GM23338 (cell line): ENCODE measurements at regions not wholly inside any gene's neighbourhood (a gene's known extent, or its start where the extent isn't known, plus 50 kb on each side); places are given as distances from the start of the nearest gene placed in this dataset.

ENCODE experiments used
- ATAC-seq: fragments of 200-7000 bp; cut with Tn5 transposase; 3 replicates; pipeline ENCODE4 v1.9.1; 2020
- DNase-seq: peaks from one replicate; pipeline ENCODE4 v3.0.0-alpha.2; 2015; ENCODE audit warnings: low spot score
- H2AFZ ChIP-seq: fragments of 200-600 bp; sonication (generic); 2 replicates; pipeline ENCODE4 v1.8.0; 2016; ENCODE audit warnings: antibody characterized with exemption, mild to moderate bottlenecking, moderate library complexity
- H3F3A ChIP-seq: fragments of 200-600 bp; sonication (generic); replicated peaks from 2 replicates; pipeline ENCODE4 v1.8.0; 2017; ENCODE audit warnings: antibody characterized with exemption, mixed run types, low read depth
- H3K27ac ChIP-seq: fragments of 200-600 bp; sonication (generic); 2 replicates; pipeline ENCODE4 v1.6.1; 2016; ENCODE audit warnings: low read depth
- H3K27me3 ChIP-seq: fragments of 200-600 bp; sonication (generic); 2 replicates; pipeline ENCODE4 v1.8.0; 2016; ENCODE audit warnings: mild to moderate bottlenecking, mixed run types, moderate library complexity; ENCODE audit not compliant: insufficient read depth
- H3K36me3 ChIP-seq: fragments of 200-600 bp; sonication (generic); 2 replicates; pipeline ENCODE4 v1.8.0; 2016; ENCODE audit warnings: mild to moderate bottlenecking; ENCODE audit not compliant: insufficient read depth
- H3K4me1 ChIP-seq: fragments of 200-600 bp; sonication (generic); 2 replicates; pipeline ENCODE4 v1.8.0; 2016; ENCODE audit warnings: mild to moderate bottlenecking, moderate library complexity; ENCODE audit not compliant: insufficient read depth
- H3K4me2 ChIP-seq: fragments of 200-600 bp; sonication (generic); 2 replicates; pipeline ENCODE4 v1.7.1; 2017; ENCODE audit warnings: mixed run types
- H3K4me3 ChIP-seq: fragments of 200-600 bp; sonication (generic); 2 replicates; pipeline ENCODE4 v1.6.1; 2016; ENCODE audit warnings: mixed run types
- H3K79me2 ChIP-seq: fragments of 200-600 bp; sonication (generic); replicated peaks from 2 replicates; pipeline ENCODE4 v1.8.0; 2017; ENCODE audit warnings: mild to moderate bottlenecking; ENCODE audit not compliant: insufficient read depth
- H3K9me2 ChIP-seq: fragments of 200-600 bp; sonication (generic); 2 replicates; pipeline ENCODE4 v1.8.0; 2017; ENCODE audit not compliant: insufficient read depth
- H4K20me1 ChIP-seq: fragments of 200-600 bp; sonication (generic); replicated peaks from 2 replicates; pipeline ENCODE4 v1.8.0; 2017; ENCODE audit warnings: mild to moderate bottlenecking; ENCODE audit not compliant: insufficient read depth
- H3K27ac Mint-ChIP-seq: 2 replicates; pipeline ENCODE4 v1.8.0; 2020; ENCODE audit warnings: inconsistent platforms, mild to moderate bottlenecking, moderate library complexity, mixed read lengths
- H3K27me3 Mint-ChIP-seq: 3 replicates; pipeline ENCODE4 v1.8.0; 2022; ENCODE audit warnings: low read depth, mild to moderate bottlenecking, moderate library complexity, mixed read lengths, inconsistent platforms; ENCODE audit not compliant: insufficient read depth, poor library complexity
- H3K36me3 Mint-ChIP-seq: 3 replicates; pipeline ENCODE4 v1.8.0; 2021; ENCODE audit warnings: low read depth, mild to moderate bottlenecking, inconsistent platforms, moderate library complexity, mixed read lengths
- H3K4me1 Mint-ChIP-seq: 3 replicates; pipeline ENCODE4 v1.8.0; 2020; ENCODE audit warnings: mild to moderate bottlenecking, inconsistent platforms, mixed read lengths
- H3K4me3 Mint-ChIP-seq: 3 replicates; pipeline ENCODE4 v1.8.0; 2021; ENCODE audit warnings: moderate library complexity, mild to moderate bottlenecking, inconsistent platforms, mixed read lengths
- H3K9me3 Mint-ChIP-seq: 3 replicates; pipeline ENCODE4 v1.8.0; 2020; ENCODE audit warnings: moderate library complexity, mild to moderate bottlenecking, inconsistent platforms, mixed read lengths
- CREB1 ChIP-seq: fragments of 250-450 bp; sonication (Bioruptor Pico); IDR thresholded peaks from 2 replicates; pipeline ENCODE4 v1.5.0; 2020; ENCODE audit warnings: low read depth, mild to moderate bottlenecking, moderate library complexity
- CTCF ChIP-seq, 2 experiments: fragments of 200-600 bp in 1 of 2; sonication (generic) in 1 of 2; conservative IDR thresholded peaks; 2 replicates each; pipeline versions ENCODE4 v1.5.1 to v1.6.1; 2016 to 2017; ENCODE audit warnings: antibody characterized with exemption in 2 of 2, low read depth in 2 of 2, mild to moderate bottlenecking in 2 of 2, moderate library complexity in 1 of 2
- ETS1 ChIP-seq: IDR thresholded peaks from 2 replicates; pipeline ENCODE4 v1.6.1; 2016; ENCODE audit warnings: antibody characterized with exemption
- EZH2 ChIP-seq: fragments of 200-600 bp; sonication (generic); IDR thresholded peaks from one replicate; pipeline ENCODE4 v1.8.0; 2017; ENCODE audit warnings: antibody characterized with exemption, mild to moderate bottlenecking, low read depth; ENCODE audit not compliant: unreplicated experiment
- EZH2phosphoT487 ChIP-seq: fragments of 200-600 bp; sonication (generic); IDR thresholded peaks from one replicate; pipeline ENCODE4 v1.8.1; 2018; ENCODE audit warnings: antibody characterized with exemption; ENCODE audit not compliant: unreplicated experiment
- JUNB ChIP-seq: IDR thresholded peaks from one replicate; pipeline ENCODE4 v1.6.1; 2016; ENCODE audit warnings: antibody characterized with exemption; ENCODE audit not compliant: unreplicated experiment
- NANOG ChIP-seq: IDR thresholded peaks from 2 replicates; pipeline ENCODE4 v1.6.1; 2016; ENCODE audit warnings: antibody characterized with exemption, borderline replicate concordance
- POLR2AphosphoS5 ChIP-seq: IDR thresholded peaks from 2 replicates; pipeline ENCODE4 v1.6.1; 2016; ENCODE audit warnings: antibody characterized with exemption, low read depth
- REST ChIP-seq: IDR thresholded peaks from one replicate; pipeline ENCODE4 v1.6.1; 2018; ENCODE audit warnings: antibody characterized with exemption; ENCODE audit not compliant: unreplicated experiment
- STAT1 ChIP-seq: IDR thresholded peaks from one replicate; pipeline ENCODE4 v1.6.1; 2016; ENCODE audit warnings: antibody characterized with exemption; ENCODE audit not compliant: unreplicated experiment
- ZNF114 ChIP-seq: fragments of 250-450 bp; sonication (Bioruptor Pico); IDR thresholded peaks from 2 replicates; pipeline ENCODE4 v1.5.0; 2020; ENCODE audit warnings: mild to moderate bottlenecking, moderate library complexity
- ZNF331 ChIP-seq: fragments of 250-450 bp; sonication (Bioruptor Pico); IDR thresholded peaks from 2 replicates; pipeline ENCODE4 v1.5.0; 2020; ENCODE audit warnings: low read depth, mild to moderate bottlenecking, moderate library complexity
- ZNF462 ChIP-seq: fragments of 250-450 bp; sonication (Bioruptor Pico); IDR thresholded peaks from 2 replicates; pipeline ENCODE4 v1.5.0; 2020; ENCODE audit warnings: mild to moderate bottlenecking, moderate library complexity

GRCh38 chr10:33414841-33415240 lies 80.4 kb upstream of the NRP1 start:
- no peaks in the 10 kb centered on the region for H3K79me2 ChIP-seq
- peaks cover 4% of the 10 kb centered on the region; the same call in 1 of the 2 replicates for H3K9me2 ChIP-seq
- no peak overlapping the region for H3K4me2 ChIP-seq
- peaks cover 4% of the 10 kb centered on the region for H3K27me3 Mint-ChIP-seq
- no peaks in the 10 kb centered on the region for H4K20me1 ChIP-seq
- no peak overlapping the region for H3K4me3 ChIP-seq
- no peaks in the 10 kb centered on the region for H3K36me3 Mint-ChIP-seq
- H2AFZ ChIP-seq, result no peak overlapping the region
- H3K4me1 ChIP-seq, result no peaks in the 10 kb centered on the region
- ATAC-seq, result no peak
- no peak for DNase-seq
- no peak overlapping the region for H3K27ac Mint-ChIP-seq
- no peak overlapping the region for H3K4me3 Mint-ChIP-seq
- no peaks in the 10 kb centered on the region; the same call in 1 of the 2 replicates for H3K36me3 ChIP-seq
- no peaks in the 10 kb centered on the region for H3F3A ChIP-seq
- H3K4me1 Mint-ChIP-seq, result no peaks in the 10 kb centered on the region; the same call in 2 of the 3 replicates
- H3K27ac ChIP-seq, result no peak overlapping the region
- no peaks in the 10 kb centered on the region for H3K9me3 Mint-ChIP-seq
- H3K27me3 ChIP-seq, result no peaks in the 10 kb centered on the region
- TF ChIP-seq EZH2phosphoT487 (no peak), POLR2AphosphoS5 (no peak), CTCF (conservative IDR thresholded peaks at IDR 0.05; ENCODE audit: low read depth in 2 of 2) (no peak), NANOG (no peak), EZH2 (no peak), ZNF462 (CRISPR knock-in tag) (no peak), REST (no peak), ETS1 (no peak), CREB1 (CRISPR knock-in tag) (no peak), STAT1 (no peak), ZNF114 (CRISPR knock-in tag) (no peak), ZNF331 (CRISPR knock-in tag) (no peak), JUNB (no peak)
